HG03460 (cell line): ENCODE measurements at regions not wholly inside any gene's neighbourhood (a gene's known extent, or its start where the extent isn't known, plus 50 kb on each side); places are given as distances from the start of the nearest gene placed in this dataset.

Experiments used
- ATAC-seq: cut with Tn5 transposase; IDR thresholded peaks from one replicate; pipeline ENCODE4 v1.9.1; 2021; ENCODE audit not compliant: unreplicated experiment

GRCh38 chr20:56952258-56953047 is 314.0 kb downstream of the BMP7 start:
- no peak for ATAC-seq

- ATAC-seq: no peak
Measured at GRCh38 chr20:56953048-56953586, 313.3 kb downstream of the BMP7 start.

GRCh38 chr20:56954797-56955196 is 311.6 kb downstream of the BMP7 start:
- ATAC-seq: no peak

- no peak for ATAC-seq
Measured at GRCh38 chr20:56955680-56956079, 310.8 kb downstream of the BMP7 start.

GRCh38 chr20:56956534-56956933 is 309.9 kb downstream of the BMP7 start:
- no peak for ATAC-seq

GRCh38 chr20:56957737-56958553 is 308.5 kb downstream of the BMP7 start:
- ATAC-seq: no peak

- no peak for ATAC-seq
Measured at GRCh38 chr20:56964901-56965300, 301.5 kb downstream of the BMP7 start.

GRCh38 chr20:56967916-56968315 is 298.5 kb downstream of the BMP7 start:
- ATAC-seq: no peak

GRCh38 chr20:56968376-56969048 is 297.9 kb downstream of the BMP7 start:
- no peak for ATAC-seq

- no peak for ATAC-seq
Measured at GRCh38 chr20:56974499-56975250, 291.8 kb downstream of the BMP7 start.

- ATAC-seq: no peak
Measured at GRCh38 chr20:56975838-56976237, 290.6 kb downstream of the BMP7 start.

GRCh38 chr20:56976336-56976735 is 290.1 kb downstream of the BMP7 start:
- no peak for ATAC-seq

- ATAC-seq: no peak
Measured at GRCh38 chr20:56978475-56978874, 288.0 kb downstream of the BMP7 start.

GRCh38 chr20:56979125-56979524 is 287.3 kb downstream of the BMP7 start:
- ATAC-seq: no peak

GRCh38 chr20:56981301-56981700 is 285.1 kb downstream of the BMP7 start:
- no peak for ATAC-seq

- ATAC-seq: no peak
Measured at GRCh38 chr20:56983813-56984212, 282.6 kb downstream of the BMP7 start.

- ATAC-seq: no peak
Measured at GRCh38 chr20:56985066-56985685, 281.3 kb downstream of the BMP7 start.

- no peak for ATAC-seq
Measured at GRCh38 chr20:56986476-56986875, 280.0 kb downstream of the BMP7 start.

- no peak for ATAC-seq
Measured at GRCh38 chr20:56986931-56987720, 279.3 kb downstream of the BMP7 start.
